ENCODE measurements at regions not wholly inside any gene's neighbourhood (a gene's known extent, or its start where the extent isn't known, plus 50 kb on each side); places are given as distances from the start of the nearest gene placed in this dataset.
A peak's percentile ranks its signal among the peaks of the same experiment; 100 is the strongest.

GRCh38 chr2:71862921-71863320 is 284.7 kb downstream of the CYP26B1 start:
- no peak for DNase-seq

GRCh38 chr2:71861186-71862160 is 286.2 kb downstream of the CYP26B1 start:
- no peak for DNase-seq
- intact Hi-C loops (cut with DNase I): no loop called here

More at GRCh38 chr2:71862921-71863320, 284.7 kb downstream of the CYP26B1 start:
- no peak for ATAC-seq
- intact Hi-C loops (cut with DNase I): no loop called here

GRCh38 chr2:71860381-71860926 is 287.2 kb downstream of the CYP26B1 start:
- no peak for ATAC-seq
- intact Hi-C loops (cut with DNase I): no loop called here
- no peak for DNase-seq

More at GRCh38 chr2:71861186-71862160, 286.2 kb downstream of the CYP26B1 start:
- ATAC-seq: no peak

- DNase-seq (no peak), ATAC-seq (no peak)
- intact Hi-C loops (cut with DNase I): no loop called here
Measured at GRCh38 chr2:71859211-71859847, 288.3 kb downstream of the CYP26B1 start.

- intact Hi-C loops (cut with DNase I): no loop called here
- ATAC-seq (no peak), DNase-seq (no peak)
Measured at GRCh38 chr2:71858071-71858470, 289.6 kb downstream of the CYP26B1 start.

GRCh38 chr2:71857636-71858035 is 290.0 kb downstream of the CYP26B1 start:
- ATAC-seq: no peak
- DNase-seq: no peak
- intact Hi-C loops (cut with DNase I): no loop called here

- intact Hi-C loops (cut with DNase I): no loop called here
- ATAC-seq (no peak), DNase-seq (no peak)
Measured at GRCh38 chr2:71856773-71857525, 290.7 kb downstream of the CYP26B1 start.

GRCh38 chr2:71853858-71854257 is 293.8 kb downstream of the CYP26B1 start:
- ATAC-seq (no peak), DNase-seq (no peak)
- intact Hi-C loops (cut with DNase I): no loop called here

GRCh38 chr2:71852141-71852711 is 295.4 kb downstream of the CYP26B1 start:
- peak; percentile 42 to 67 for ATAC-seq
- intact Hi-C loops (cut with DNase I): no loop called here
- DNase-seq: peak; percentile 47

- intact Hi-C loops (cut with DNase I): no loop called here
Measured at GRCh38 chr2:71851094-71851750, 296.4 kb downstream of the CYP26B1 start.

GRCh38 chr2:71850306-71850801 is 297.3 kb downstream of the CYP26B1 start:
- intact Hi-C loops (cut with DNase I): no loop called here
- DNase-seq: peak; percentile 53
- peak; percentile 33 to 60 for ATAC-seq

More at GRCh38 chr2:71851094-71851750, 296.4 kb downstream of the CYP26B1 start:
- ATAC-seq: peak; percentile 49 to 66
- DNase-seq: peak; percentile 50

GRCh38 chr2:71849607-71850305 is 297.9 kb downstream of the CYP26B1 start:
- intact Hi-C loops (cut with DNase I): no loop called here
- DNase-seq (no peak), ATAC-seq (no peak)

GRCh38 chr2:71849111-71849510 is 298.6 kb downstream of the CYP26B1 start:
- DNase-seq: no peak
- ATAC-seq: no peak
- intact Hi-C loops (cut with DNase I): no loop called here

- DNase-seq: no peak
- intact Hi-C loops (cut with DNase I): no loop called here
- ATAC-seq: no peak
Measured at GRCh38 chr2:71846669-71847291, 300.9 kb downstream of the CYP26B1 start.

GRCh38 chr2:71846072-71846471 is 301.6 kb downstream of the CYP26B1 start:
- DNase-seq (no peak), ATAC-seq (no peak)
- intact Hi-C loops (cut with DNase I): no loop called here

GRCh38 chr2:71844967-71845366 is 302.7 kb downstream of the CYP26B1 start:
- no peak for DNase-seq
- no peak for ATAC-seq
- intact Hi-C loops (cut with DNase I): no loop called here

- ATAC-seq (peak; percentile 41 to 94), DNase-seq (peak; percentile 55)
- intact Hi-C loops (cut with DNase I): no loop called here
Measured at GRCh38 chr2:71843391-71843850, 304.2 kb downstream of the CYP26B1 start.

Data from left cardiac atrium (tissue), 4 donors.